ENCODE measurements at regions not wholly inside any gene's neighbourhood (a gene's known extent, or its start where the extent isn't known, plus 50 kb on each side); places are given as distances from the start of the nearest gene placed in this dataset.
"Not testable (repeated sequence)": the region's sequence is repeated elsewhere in the genome, so short reads cannot be mapped to it uniquely, and the experiment has no call there.

DNA sequence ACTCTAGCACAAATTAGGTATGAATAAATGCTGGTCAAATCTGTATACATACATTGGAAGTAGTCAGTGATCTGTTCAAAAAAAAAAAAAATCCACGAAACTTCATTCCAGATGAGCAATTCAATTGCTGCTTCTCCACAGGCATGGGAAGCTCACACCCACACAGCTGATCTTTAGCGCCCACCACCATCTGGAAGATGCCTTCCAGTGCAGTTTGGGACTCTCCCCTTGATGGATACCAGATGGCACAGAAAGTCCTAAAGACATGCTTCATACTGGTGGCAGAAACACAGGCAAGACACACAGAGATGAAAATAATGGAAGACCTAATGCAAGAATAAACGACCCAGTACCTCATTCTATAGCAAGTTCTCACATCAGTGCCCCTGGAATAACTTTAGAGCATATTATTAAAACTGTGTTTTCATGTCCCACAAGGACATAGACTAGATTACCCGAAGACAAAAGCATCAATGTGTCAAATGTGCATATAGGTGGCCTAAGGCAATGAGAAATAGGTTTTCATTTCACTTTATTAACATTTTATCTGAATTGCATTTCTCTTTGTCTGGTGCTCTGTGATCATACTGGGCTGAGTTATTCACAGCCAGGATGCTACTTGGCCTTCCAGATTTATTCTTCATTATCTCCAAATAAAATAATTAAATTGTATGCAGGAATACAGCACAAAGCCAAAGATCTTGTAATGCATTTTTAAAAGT lies 135.4 kb upstream of the TAS2R1 start:
- TF ChIP-seq, protein P1, sequence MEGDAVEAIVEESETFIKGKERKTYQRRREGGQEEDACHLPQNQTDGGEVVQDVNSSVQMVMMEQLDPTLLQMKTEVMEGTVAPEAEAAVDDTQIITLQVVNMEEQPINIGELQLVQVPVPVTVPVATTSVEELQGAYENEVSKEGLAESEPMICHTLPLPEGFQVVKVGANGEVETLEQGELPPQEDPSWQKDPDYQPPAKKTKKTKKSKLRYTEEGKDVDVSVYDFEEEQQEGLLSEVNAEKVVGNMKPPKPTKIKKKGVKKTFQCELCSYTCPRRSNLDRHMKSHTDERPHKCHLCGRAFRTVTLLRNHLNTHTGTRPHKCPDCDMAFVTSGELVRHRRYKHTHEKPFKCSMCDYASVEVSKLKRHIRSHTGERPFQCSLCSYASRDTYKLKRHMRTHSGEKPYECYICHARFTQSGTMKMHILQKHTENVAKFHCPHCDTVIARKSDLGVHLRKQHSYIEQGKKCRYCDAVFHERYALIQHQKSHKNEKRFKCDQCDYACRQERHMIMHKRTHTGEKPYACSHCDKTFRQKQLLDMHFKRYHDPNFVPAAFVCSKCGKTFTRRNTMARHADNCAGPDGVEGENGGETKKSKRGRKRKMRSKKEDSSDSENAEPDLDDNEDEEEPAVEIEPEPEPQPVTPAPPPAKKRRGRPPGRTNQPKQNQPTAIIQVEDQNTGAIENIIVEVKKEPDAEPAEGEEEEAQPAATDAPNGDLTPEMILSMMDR (IDR thresholded peaks at IDR 0.05; ENCODE audit: unreplicated experiment): no peak
- peaks cover 10% of the 10 kb centered on the region for H3K9me3 Mint-ChIP-seq
- no peak overlapping the region for H3K4me3 Mint-ChIP-seq
- H3K27me3 Mint-ChIP-seq (ENCODE audit: low read depth): no peaks in the 10 kb centered on the region
- DNase-seq (ENCODE audit: low spot score in 2 of 2, unreplicated experiment in 2 of 2): no peak
- peaks cover 8% of the 10 kb centered on the region for H3K4me1 Mint-ChIP-seq
- H3K36me3 Mint-ChIP-seq: no peaks in the 10 kb centered on the region
- H3K27ac Mint-ChIP-seq: no peak overlapping the region

DNA sequence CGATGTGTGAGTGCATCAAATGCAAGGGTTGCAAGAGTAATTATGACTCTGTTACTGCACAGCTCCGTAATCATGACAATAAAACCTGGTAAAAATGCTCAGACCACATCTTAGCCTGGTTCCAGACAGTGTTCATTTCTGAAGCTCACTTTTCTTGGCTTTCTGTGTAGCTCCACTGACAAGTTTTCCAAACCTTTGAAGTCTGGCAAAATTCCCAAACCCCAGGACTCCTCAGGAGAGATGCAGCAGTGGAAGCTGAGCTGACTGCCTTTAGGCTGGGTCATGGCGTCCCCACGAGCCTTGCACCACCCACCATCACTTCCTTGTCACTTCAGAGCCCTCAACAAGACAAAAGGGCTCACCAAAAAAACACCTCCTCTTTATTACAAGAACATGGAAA lies 131.6 kb upstream of the TAS2R1 start:
- H3K27me3 Mint-ChIP-seq (ENCODE audit: low read depth): no peaks in the 10 kb centered on the region
- no peak for DNase-seq (ENCODE audit: low spot score in 2 of 2, unreplicated experiment in 2 of 2)
- H3K4me1 Mint-ChIP-seq: peaks cover 8% of the 10 kb centered on the region
- H3K9me3 Mint-ChIP-seq: no peaks in the 10 kb centered on the region
- H3K27ac Mint-ChIP-seq: no peak overlapping the region
- no peak overlapping the region for H3K4me3 Mint-ChIP-seq
- TF ChIP-seq, protein P1 (IDR thresholded peaks at IDR 0.05; ENCODE audit: unreplicated experiment): no peak
- H3K36me3 Mint-ChIP-seq: no peaks in the 10 kb centered on the region

DNA sequence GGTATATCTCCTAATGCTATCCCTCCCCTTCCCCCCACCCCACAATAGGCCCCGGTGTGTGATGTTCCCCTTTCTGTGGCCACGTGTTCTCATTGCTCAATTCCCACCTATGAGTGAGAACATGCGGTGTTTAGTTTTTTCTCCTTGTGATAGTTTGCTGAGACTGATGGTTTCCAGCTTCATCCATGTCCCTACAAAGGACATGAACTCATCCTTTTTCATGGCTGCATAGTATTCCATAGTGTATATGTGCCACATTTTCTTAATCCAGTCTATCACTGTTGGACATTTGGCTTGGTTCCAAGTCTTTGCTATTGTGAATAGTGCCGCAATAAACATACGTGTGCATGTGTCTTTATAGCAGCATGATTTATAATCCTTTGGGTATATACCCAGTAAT lies 122.5 kb upstream of the TAS2R1 start:
- not testable (repeated sequence) for H3K4me3 Mint-ChIP-seq; H3K9me3 Mint-ChIP-seq; H3K27me3 Mint-ChIP-seq (ENCODE audit: low read depth); H3K4me1 Mint-ChIP-seq; H3K36me3 Mint-ChIP-seq; DNase-seq (ENCODE audit: low spot score in 2 of 2, unreplicated experiment in 2 of 2); H3K27ac Mint-ChIP-seq

DNA sequence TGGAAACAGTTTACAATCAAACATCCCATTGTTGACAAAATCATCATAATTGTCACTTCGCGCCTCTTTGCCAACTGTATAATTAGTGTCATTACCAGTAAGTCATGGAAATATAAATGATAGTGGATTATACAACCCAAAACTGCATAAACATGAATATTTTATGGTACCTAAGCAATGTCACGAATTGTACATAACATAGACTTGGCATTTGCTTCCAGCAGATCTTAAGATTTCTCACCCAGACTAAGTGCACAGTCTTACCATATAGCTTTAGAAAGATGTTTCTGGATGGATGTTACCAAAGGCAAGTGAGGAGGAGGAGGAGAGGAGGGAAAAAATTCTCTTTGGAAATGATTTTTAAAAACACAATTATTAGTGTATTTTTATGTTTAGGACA lies 113.4 kb upstream of the TAS2R1 start:
- Mint-ChIP-seq H3K27ac (no peak overlapping the region), H3K27me3 (ENCODE audit: low read depth) (no peaks in the 10 kb centered on the region), H3K4me3 (no peak overlapping the region), H3K9me3 (peaks cover 20% of the 10 kb centered on the region), H3K36me3 (no peaks in the 10 kb centered on the region), H3K4me1 (no peaks in the 10 kb centered on the region)
- DNase-seq (ENCODE audit: low spot score in 2 of 2, unreplicated experiment in 2 of 2): no peak
- TF ChIP-seq, protein P1 (IDR thresholded peaks at IDR 0.05; ENCODE audit: unreplicated experiment): no peak

DNA sequence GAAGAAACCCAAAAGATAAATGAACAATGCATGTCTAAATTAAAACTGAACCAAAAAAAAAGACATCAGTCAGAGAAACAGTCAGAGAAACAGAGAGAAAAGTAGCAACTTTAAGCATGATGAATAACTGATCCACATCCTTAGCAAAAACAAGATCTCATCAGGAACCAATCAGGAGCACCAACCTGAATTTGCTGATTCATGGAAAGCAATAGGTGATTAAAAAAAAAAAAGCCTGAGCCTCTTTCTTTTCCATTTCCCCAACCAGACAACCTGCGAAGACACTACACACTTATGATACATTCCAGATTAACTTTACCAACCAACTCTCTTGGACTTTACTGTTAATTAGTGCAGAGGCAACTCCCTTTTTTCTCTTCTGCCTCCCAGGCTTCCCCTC lies 112.7 kb upstream of the TAS2R1 start:
- Mint-ChIP-seq H3K4me1 (no peaks in the 10 kb centered on the region), H3K27ac (no peak overlapping the region)

DNA sequence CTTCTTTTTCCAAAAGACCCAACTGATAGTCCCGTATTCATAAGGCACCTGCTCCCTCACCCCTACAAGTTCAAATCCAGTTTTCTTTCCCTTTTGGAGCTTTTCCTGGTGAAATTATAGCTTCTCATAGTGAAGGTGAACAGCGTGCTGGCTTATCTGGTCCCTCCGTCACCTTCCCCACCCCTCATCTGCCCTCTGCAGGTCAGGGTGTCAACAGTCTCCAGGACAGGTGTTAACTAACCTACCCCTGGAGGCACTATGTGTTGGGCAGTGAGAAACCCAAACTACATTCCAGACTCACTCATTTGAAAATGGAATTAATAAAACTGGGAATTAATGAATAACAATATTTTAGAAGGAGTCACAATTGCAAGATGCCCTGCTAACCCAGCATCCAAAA lies 109.0 kb upstream of the TAS2R1 start:
- H3K4me3 Mint-ChIP-seq: no peak overlapping the region
- H3K27ac Mint-ChIP-seq: no peak overlapping the region
- no peaks in the 10 kb centered on the region for H3K36me3 Mint-ChIP-seq
- peaks cover 9% of the 10 kb centered on the region for H3K4me1 Mint-ChIP-seq
- TF ChIP-seq, protein P1 (IDR thresholded peaks at IDR 0.05; ENCODE audit: unreplicated experiment): no peak
- H3K9me3 Mint-ChIP-seq: no peaks in the 10 kb centered on the region
- DNase-seq (ENCODE audit: low spot score in 2 of 2, unreplicated experiment in 2 of 2): no peak
- no peaks in the 10 kb centered on the region for H3K27me3 Mint-ChIP-seq (ENCODE audit: low read depth)

More for the DNA sequence above, 112.7 kb upstream of the TAS2R1 start:
- Mint-ChIP-seq H3K27me3 (ENCODE audit: low read depth) (no peaks in the 10 kb centered on the region), H3K4me3 (no peak overlapping the region), H3K9me3 (peaks cover 20% of the 10 kb centered on the region), H3K36me3 (no peaks in the 10 kb centered on the region)
- no peak for DNase-seq (ENCODE audit: low spot score in 2 of 2, unreplicated experiment in 2 of 2)
- TF ChIP-seq, protein P1 (IDR thresholded peaks at IDR 0.05; ENCODE audit: unreplicated experiment): no peak

All from mesothelial cell of epicardium (in vitro differentiated cells).